Stomach (tissue), 8 donors: ENCODE measurements at regions not wholly inside any gene's neighbourhood (a gene's known extent, or its start where the extent isn't known, plus 50 kb on each side); places are given as distances from the start of the nearest gene placed in this dataset.
A peak's percentile ranks its signal among the peaks of the same experiment; 100 is the strongest.

Experiments
- DNase-seq, 2 donors: peaks; one replicate each; pipeline versions ENCODE4 v3.0.0 to v3.0.0-alpha.2; 2013 to 2019
- H3K27ac ChIP-seq, 5 donors: fragments of 200-600 bp in 4 of 5; sonication (generic) in 4 of 5; one replicate each; pipeline ENCODE4 v1.5.1; 2013 to 2019; ENCODE audit warnings: mild to moderate bottlenecking in 1 of 5, moderate library complexity in 1 of 5
- H3K27me3 ChIP-seq, 3 donors: fragments of 200-600 bp; sonication (generic); one replicate each; pipeline ENCODE4 v1.5.1; 2017 to 2019; ENCODE audit warnings: mixed run types in 1 of 3
- H3K36me3 ChIP-seq, 4 donors: fragments of 200-600 bp; sonication (generic); 1 replicate in 3 of 4; 2 replicates in 1 of 4; pipeline ENCODE4 v1.5.1; 2016 to 2019
- H3K4me1 ChIP-seq, 4 donors: fragments of 200-600 bp; sonication (generic); one replicate each; pipeline ENCODE4 v1.5.1; 2016 to 2019
- H3K4me3 ChIP-seq, 4 donors: fragments of 200-600 bp; sonication (generic) in 3 of 4; one replicate each; pipeline ENCODE4 v1.5.1; 2016 to 2019; ENCODE audit warnings: mild to moderate bottlenecking in 1 of 4
- H3K9me3 ChIP-seq, 4 donors: fragments of 200-600 bp; sonication (generic); one replicate each; pipeline ENCODE4 v1.5.1; 2016 to 2019
- EP300 ChIP-seq: sonication (generic); formaldehyde crosslinking; IDR thresholded peaks from one replicate; pipeline ENCODE4 v1.6.1; 2017; ENCODE audit warnings: antibody characterized with exemption
- POLR2A ChIP-seq, 4 donors: fragments of 450-650 bp; IDR thresholded peaks; one replicate each; pipeline ENCODE4 v1.6.1; 2016; ENCODE audit warnings: antibody characterized with exemption in 4 of 4, control low read depth in 2 of 4, mild to moderate bottlenecking in 1 of 4, moderate library complexity in 1 of 4
- POLR2AphosphoS5 ChIP-seq, 3 donors: sonication (generic); formaldehyde crosslinking; IDR thresholded peaks; one replicate each; pipeline ENCODE4 v1.6.1; 2016; ENCODE audit warnings: antibody characterized with exemption in 3 of 3
- WGBS, 5 donors: extraction: QIAGEN DNeasy Blood & Tissue Kit in 3 of 5; methylation state at CpG; one replicate each; pipeline versions ENCODE4 v1.1.5 to v1.1.7; 2013 to 2018; 5-methylcytosine and 5-hydroxymethylcytosine counted together
- intact Hi-C: fragments of 100-400 bp; cut with DNase I; formaldehyde crosslinking; loops from one replicate; pipeline ENCODE4 v1.15.1; 2023; ENCODE audit warnings: low total_unique reads
- TF ChIP-seq, protein P1 (sequence below), 7 experiments: fragments of 450-650 bp in 4 of 7; fragments of 200-600 bp in 3 of 7; sonication (generic) in 3 of 7; IDR thresholded peaks; one replicate each; pipeline ENCODE4 v1.5.1; 2016 to 2019; ENCODE audit warnings: antibody characterized with exemption in 7 of 7, control low read depth in 2 of 7, mild to moderate bottlenecking in 1 of 7
- donor health status: healthy with polysubstance abuse.
- donor health status: Bipolar disorder and iron deficiency.
- donor health status: healthy.

DNA sequence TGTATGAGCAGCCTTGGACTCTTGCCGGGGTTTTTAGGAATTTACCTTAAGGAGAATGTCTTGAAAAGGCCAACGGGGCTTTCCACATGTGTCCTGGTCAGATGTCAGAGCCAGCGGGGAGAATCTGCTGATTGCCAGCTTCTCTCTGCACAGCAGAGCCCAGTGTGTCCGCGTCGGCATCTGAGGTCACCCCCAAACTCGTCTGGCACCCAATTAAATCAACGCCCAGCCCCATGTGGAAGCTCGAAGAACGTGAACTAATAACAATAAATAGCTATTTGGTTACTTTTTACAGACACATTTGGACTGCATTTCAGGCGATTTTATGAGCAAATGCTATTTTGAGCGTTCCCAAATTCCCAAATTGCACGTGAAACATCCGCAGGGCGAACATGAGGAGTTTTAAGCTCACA lies 303.5 kb downstream of the FOXL1 start:
- intact Hi-C loops = no loop called here
- H3K27ac ChIP-seq = no peak overlapping the region
- no peaks in the 10 kb centered on the region for H3K9me3 ChIP-seq
- peaks cover 0 to 88% (median 31%) of the 10 kb centered on the region in 3 donors for H3K27me3 ChIP-seq
- H3K36me3 ChIP-seq = no peaks in the 10 kb centered on the region
- 61 to 79% (median 74%) methylated on average over 15 of the region's 15 CpGs for WGBS, 5 donors
- H3K4me1 ChIP-seq = no peaks in the 10 kb centered on the region
- TF ChIP-seq POLR2AphosphoS5 (IDR thresholded peaks at IDR 0.05) (no peak), POLR2A (IDR thresholded peaks at IDR 0.05) (no peak), EP300 (no peak)
- TF ChIP-seq, protein P1, sequence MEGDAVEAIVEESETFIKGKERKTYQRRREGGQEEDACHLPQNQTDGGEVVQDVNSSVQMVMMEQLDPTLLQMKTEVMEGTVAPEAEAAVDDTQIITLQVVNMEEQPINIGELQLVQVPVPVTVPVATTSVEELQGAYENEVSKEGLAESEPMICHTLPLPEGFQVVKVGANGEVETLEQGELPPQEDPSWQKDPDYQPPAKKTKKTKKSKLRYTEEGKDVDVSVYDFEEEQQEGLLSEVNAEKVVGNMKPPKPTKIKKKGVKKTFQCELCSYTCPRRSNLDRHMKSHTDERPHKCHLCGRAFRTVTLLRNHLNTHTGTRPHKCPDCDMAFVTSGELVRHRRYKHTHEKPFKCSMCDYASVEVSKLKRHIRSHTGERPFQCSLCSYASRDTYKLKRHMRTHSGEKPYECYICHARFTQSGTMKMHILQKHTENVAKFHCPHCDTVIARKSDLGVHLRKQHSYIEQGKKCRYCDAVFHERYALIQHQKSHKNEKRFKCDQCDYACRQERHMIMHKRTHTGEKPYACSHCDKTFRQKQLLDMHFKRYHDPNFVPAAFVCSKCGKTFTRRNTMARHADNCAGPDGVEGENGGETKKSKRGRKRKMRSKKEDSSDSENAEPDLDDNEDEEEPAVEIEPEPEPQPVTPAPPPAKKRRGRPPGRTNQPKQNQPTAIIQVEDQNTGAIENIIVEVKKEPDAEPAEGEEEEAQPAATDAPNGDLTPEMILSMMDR (IDR thresholded peaks at IDR 0.05) = no peak
- no peak overlapping the region for H3K4me3 ChIP-seq
- DNase-seq = no peak

DNA sequence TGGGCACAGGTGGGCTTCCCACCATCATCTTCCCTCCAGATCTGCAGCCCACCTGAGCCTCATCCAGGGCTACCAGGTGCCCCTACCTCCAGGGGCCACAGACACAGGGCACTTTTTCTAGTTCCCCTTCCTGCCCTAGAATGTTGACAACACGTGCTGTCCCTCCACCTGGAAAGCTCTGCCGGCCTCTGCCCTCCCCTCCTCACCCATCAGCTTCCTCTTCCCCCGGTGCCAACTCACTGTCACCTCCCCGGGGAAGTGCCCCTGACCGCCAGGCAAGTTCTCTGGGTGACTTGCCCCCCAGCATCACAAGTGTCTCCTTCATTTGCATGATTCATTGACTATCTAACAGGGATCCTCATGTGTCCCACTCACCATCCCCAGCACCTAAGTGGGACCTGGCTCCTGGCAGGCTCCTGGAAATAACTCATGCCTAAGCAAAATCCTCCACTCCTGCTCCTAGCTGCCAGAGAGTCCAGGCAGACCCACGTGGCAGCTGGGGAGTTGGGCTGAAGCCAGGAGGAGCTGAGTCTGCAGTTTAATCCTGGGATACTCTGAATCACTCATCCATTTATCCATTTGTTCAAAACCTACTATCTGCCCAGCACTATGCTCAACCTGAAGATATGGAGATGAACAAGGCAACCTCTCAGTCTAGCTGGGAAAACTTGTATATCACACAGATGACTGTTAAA lies 304.4 kb downstream of the FOXL1 start:
- H3K4me3 ChIP-seq = no peak overlapping the region
- TF ChIP-seq POLR2A (IDR thresholded peaks at IDR 0.05) (no peak), EP300 (no peak), POLR2AphosphoS5 (IDR thresholded peaks at IDR 0.05) (no peak)
- TF ChIP-seq, protein P1 (IDR thresholded peaks at IDR 0.05) = no peak
- H3K27me3 ChIP-seq = peaks cover 0 to 85% (median 29%) of the 10 kb centered on the region in 3 donors
- no peaks in the 10 kb centered on the region for H3K9me3 ChIP-seq
- no peaks in the 10 kb centered on the region for H3K36me3 ChIP-seq
- intact Hi-C loops = no loop called here
- peak in 1 of 2 donors; percentile 65 for DNase-seq
- no peaks in the 10 kb centered on the region for H3K4me1 ChIP-seq
- WGBS, 5 donors = 42 to 49% (median 46%) methylated on average over 6 of the region's 6 CpGs
- no peak overlapping the region for H3K27ac ChIP-seq

DNA sequence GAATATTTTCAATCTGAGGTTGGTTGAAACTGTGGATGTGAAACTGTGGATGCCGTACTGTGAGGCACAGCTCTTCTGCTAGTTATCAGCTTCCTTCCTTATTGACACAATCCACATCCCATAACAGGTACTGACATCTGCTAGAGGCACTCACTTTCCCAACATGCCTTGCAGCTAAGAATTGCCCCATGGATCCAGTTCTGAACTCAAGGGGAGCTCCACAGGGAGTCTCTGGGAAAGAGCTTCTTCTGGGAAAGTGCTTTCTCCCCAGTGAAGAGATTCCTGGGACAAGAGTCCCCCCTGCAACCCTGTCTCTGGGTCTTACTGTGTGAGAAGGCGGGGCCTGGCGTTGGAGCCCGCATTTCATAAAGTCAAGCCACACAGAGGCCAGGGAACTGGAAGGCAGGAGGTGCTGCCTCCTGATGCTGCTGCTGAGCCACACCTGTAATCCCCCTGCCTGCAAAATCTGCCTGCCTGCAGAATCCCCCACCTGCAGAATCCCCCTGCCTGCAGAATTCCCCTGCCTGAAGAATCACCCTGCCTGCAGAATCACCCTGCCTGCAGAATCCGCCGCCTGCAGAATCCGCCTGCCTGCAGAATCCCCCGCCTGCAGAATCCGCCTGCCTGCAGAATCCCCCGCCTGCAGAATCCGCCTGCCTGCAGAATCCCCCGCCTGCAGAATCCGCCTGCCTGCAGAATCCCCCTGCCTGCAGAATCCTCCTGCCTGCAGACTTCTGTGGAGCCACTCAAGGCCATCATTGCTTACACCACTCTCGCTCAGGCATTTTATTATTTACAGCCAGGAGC lies 305.4 kb downstream of the FOXL1 start:
- 55 to 84% (median 73%) methylated on average over 10 to 14 of the region's 14 CpGs for WGBS, 5 donors

DNA sequence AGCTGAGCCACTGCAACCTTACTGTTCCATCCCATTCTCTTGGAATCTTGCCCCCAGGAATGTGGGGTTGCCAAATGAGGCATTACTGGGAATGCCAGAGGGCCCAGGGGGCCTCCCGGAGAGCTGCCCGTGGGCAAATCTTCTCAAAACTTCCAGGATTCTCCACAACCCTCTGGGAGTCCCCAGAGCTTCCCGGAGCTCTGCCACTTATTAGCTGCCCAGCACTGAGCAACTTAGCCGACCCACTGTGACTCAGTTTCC lies 306.0 kb downstream of the FOXL1 start:
- Histone ChIP-seq H3K27me3 (peaks cover 0 to 79% (median 13%) of the 10 kb centered on the region in 3 donors), H3K36me3 (no peaks in the 10 kb centered on the region), H3K4me1 (no peaks in the 10 kb centered on the region), H3K27ac (no peak overlapping the region), H3K9me3 (no peaks in the 10 kb centered on the region), H3K4me3 (no peak overlapping the region)
- no peak for TF ChIP-seq EP300
- no peak for TF ChIP-seq POLR2A (IDR thresholded peaks at IDR 0.05)
- TF ChIP-seq POLR2AphosphoS5 (IDR thresholded peaks at IDR 0.05) = no peak
- TF ChIP-seq, protein P1 (IDR thresholded peaks at IDR 0.05) = no peak
- intact Hi-C loops = no loop called here
- 49 to 82% (median 75%) methylated on average over 4 of the region's 4 CpGs for WGBS, 5 donors
- DNase-seq = no peak

More for the DNA sequence above, 305.4 kb downstream of the FOXL1 start:
- Histone ChIP-seq H3K4me1 (no peaks in the 10 kb centered on the region), H3K27me3 (peaks cover 0 to 84% (median 19%) of the 10 kb centered on the region in 3 donors), H3K36me3 (no peaks in the 10 kb centered on the region), H3K9me3 (no peaks in the 10 kb centered on the region), H3K27ac (no peak overlapping the region), H3K4me3 (no peak overlapping the region)
- intact Hi-C loops = no loop called here
- no peak for TF ChIP-seq POLR2A (IDR thresholded peaks at IDR 0.05)
- no peak for TF ChIP-seq EP300
- TF ChIP-seq POLR2AphosphoS5 (IDR thresholded peaks at IDR 0.05) = no peak
- TF ChIP-seq, protein P1 (IDR thresholded peaks at IDR 0.05) = no peak
- no peak for DNase-seq
